Smooth muscle cell (in vitro differentiated cells): ENCODE measurements at regions not wholly inside any gene's neighbourhood (a gene's known extent, or its start where the extent isn't known, plus 50 kb on each side); places are given as distances from the start of the nearest gene placed in this dataset.

Experiments used
- DNase-seq: peaks from one replicate; lab custom pipeline; 2025; ENCODE audit not compliant: unreplicated experiment; lab: John Stamatoyannopoulos, UW
- H2AFZ ChIP-seq: fragments of 200-600 bp; sonication (generic); 2 replicates; pipeline ENCODE4 v1.6.0; 2016; ENCODE audit warnings: antibody characterized with exemption, low read depth, mild to moderate bottlenecking
- H3F3A ChIP-seq: fragments of 200-600 bp; sonication (generic); 2 replicates; pipeline ENCODE4 v1.6.0; 2017; ENCODE audit warnings: antibody characterized with exemption, low read depth
- H3K27ac ChIP-seq: fragments of 200-600 bp; sonication (generic); 2 replicates; pipeline ENCODE4 v1.5.1; 2016; ENCODE audit warnings: low read depth, mild to moderate bottlenecking
- H3K27me3 ChIP-seq: fragments of 200-600 bp; sonication (generic); 2 replicates; pipeline ENCODE4 v1.6.1; 2016; ENCODE audit warnings: low read depth, mild to moderate bottlenecking
- H3K36me3 ChIP-seq: fragments of 200-600 bp; sonication (generic); 2 replicates; pipeline ENCODE4 v1.5.1; 2016; ENCODE audit warnings: low read depth
- H3K4me1 ChIP-seq: fragments of 200-600 bp; sonication (generic); 2 replicates; pipeline ENCODE4 v1.5.1; 2016; ENCODE audit warnings: low read depth
- H3K4me2 ChIP-seq: fragments of 200-600 bp; sonication (generic); 2 replicates; pipeline ENCODE4 v1.6.0; 2016; ENCODE audit warnings: mild to moderate bottlenecking
- H3K4me3 ChIP-seq: fragments of 200-600 bp; sonication (generic); 2 replicates; pipeline ENCODE4 v1.5.1; 2016; ENCODE audit warnings: mild to moderate bottlenecking
- H3K79me2 ChIP-seq: fragments of 200-600 bp; sonication (generic); 2 replicates; pipeline ENCODE4 v1.6.0; 2016; ENCODE audit warnings: low read depth, mild to moderate bottlenecking
- H3K9ac ChIP-seq: fragments of 200-600 bp; sonication (generic); 2 replicates; pipeline ENCODE4 v1.6.0; 2016; ENCODE audit warnings: low read depth
- H3K9me3 ChIP-seq: fragments of 200-600 bp; sonication (generic); replicated peaks from 2 replicates; pipeline ENCODE4 v1.5.1; 2016; ENCODE audit warnings: low read depth
- H4K20me1 ChIP-seq: fragments of 200-600 bp; sonication (generic); 2 replicates; pipeline ENCODE4 v1.6.0; 2016; ENCODE audit warnings: low read depth
- WGBS: methylation state at CpG from one replicate; pipeline ENCODE4 v1.1.7; 2016; ENCODE audit warnings: low lambda C conversion rate; 5-methylcytosine and 5-hydroxymethylcytosine counted together
- TF ChIP-seq, protein P1 (sequence below): fragments of 200-600 bp; sonication (generic); IDR thresholded peaks from 2 replicates; pipeline ENCODE4 v1.5.1; 2017; ENCODE audit warnings: borderline replicate concordance, mild to moderate bottlenecking, antibody characterized with exemption; ENCODE audit not compliant: insufficient read depth, poor library complexity, severe bottlenecking

DNA sequence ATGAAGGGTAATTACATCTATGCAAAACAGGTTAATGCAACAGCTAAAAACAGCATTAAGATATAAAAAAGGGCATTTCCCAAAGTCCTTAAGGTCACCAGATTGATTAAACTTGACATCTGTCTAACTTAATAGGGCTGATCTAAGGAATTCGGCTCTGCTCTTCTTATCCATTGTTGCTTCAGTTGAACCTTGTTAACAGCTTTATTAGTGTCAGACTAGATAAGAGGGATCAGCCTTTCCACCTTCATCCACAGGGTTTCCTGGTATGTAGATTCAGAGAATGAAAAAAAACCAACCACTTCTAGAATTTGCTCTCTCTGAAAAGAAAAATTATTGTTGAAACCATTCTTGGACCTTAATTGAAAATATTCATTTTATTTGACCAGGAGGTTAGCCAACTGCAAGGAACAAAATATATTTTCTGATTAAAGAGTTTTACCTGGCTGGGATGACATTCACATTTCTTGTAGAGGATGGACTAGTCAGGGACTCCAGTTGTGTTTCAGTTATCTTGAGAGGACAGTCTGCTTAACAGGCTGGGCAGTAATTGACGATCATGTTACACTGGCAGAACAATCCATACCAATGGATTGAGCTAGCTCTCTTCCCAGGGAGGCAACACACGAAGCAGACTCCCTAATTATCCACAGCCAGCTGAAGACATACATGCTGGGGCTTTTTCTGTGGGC, 357.4 kb upstream of the ACVR2A start:
- Histone ChIP-seq H3K27ac (no peak overlapping the region), H3K9me3 (no peaks in the 10 kb centered on the region), H3K36me3 (no peaks in the 10 kb centered on the region), H3F3A (no peaks in the 10 kb centered on the region), H4K20me1 (no peaks in the 10 kb centered on the region), H3K9ac (no peak overlapping the region), H3K4me1 (peaks cover 15% of the 10 kb centered on the region), H3K4me3 (no peak overlapping the region), H3K27me3 (peaks cover 14% of the 10 kb centered on the region), H3K4me2 (no peak overlapping the region), H2AFZ (no peak overlapping the region), H3K79me2 (no peaks in the 10 kb centered on the region)
- TF ChIP-seq, protein P1, sequence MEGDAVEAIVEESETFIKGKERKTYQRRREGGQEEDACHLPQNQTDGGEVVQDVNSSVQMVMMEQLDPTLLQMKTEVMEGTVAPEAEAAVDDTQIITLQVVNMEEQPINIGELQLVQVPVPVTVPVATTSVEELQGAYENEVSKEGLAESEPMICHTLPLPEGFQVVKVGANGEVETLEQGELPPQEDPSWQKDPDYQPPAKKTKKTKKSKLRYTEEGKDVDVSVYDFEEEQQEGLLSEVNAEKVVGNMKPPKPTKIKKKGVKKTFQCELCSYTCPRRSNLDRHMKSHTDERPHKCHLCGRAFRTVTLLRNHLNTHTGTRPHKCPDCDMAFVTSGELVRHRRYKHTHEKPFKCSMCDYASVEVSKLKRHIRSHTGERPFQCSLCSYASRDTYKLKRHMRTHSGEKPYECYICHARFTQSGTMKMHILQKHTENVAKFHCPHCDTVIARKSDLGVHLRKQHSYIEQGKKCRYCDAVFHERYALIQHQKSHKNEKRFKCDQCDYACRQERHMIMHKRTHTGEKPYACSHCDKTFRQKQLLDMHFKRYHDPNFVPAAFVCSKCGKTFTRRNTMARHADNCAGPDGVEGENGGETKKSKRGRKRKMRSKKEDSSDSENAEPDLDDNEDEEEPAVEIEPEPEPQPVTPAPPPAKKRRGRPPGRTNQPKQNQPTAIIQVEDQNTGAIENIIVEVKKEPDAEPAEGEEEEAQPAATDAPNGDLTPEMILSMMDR = no peak
- DNase-seq = no peak
- 12% methylated on average over 3 of the region's 3 CpGs for WGBS

GRCh38 chr2:147485210-147485851, 359.5 kb upstream of the ACVR2A start:
- no peaks in the 10 kb centered on the region for H3K36me3 ChIP-seq
- TF ChIP-seq, protein P1 = no peak
- H3K4me1 ChIP-seq = peaks cover 20% of the 10 kb centered on the region
- no peaks in the 10 kb centered on the region for H3K79me2 ChIP-seq
- H4K20me1 ChIP-seq = no peaks in the 10 kb centered on the region
- no peak overlapping the region for H3K9ac ChIP-seq
- H3K4me2 ChIP-seq = no peak overlapping the region
- H3K4me3 ChIP-seq = no peak overlapping the region
- no peak for DNase-seq
- peaks cover 8% of the 10 kb centered on the region for H3F3A ChIP-seq
- H2AFZ ChIP-seq = no peak overlapping the region
- no peaks in the 10 kb centered on the region for H3K9me3 ChIP-seq
- no peak overlapping the region for H3K27ac ChIP-seq
- H3K27me3 ChIP-seq = peaks cover 14% of the 10 kb centered on the region

- Histone ChIP-seq H3F3A (peaks cover 8% of the 10 kb centered on the region), H3K27ac (no peak overlapping the region), H4K20me1 (no peaks in the 10 kb centered on the region), H3K4me1 (peaks cover 17% of the 10 kb centered on the region), H3K9me3 (no peaks in the 10 kb centered on the region), H3K9ac (no peak overlapping the region), H3K79me2 (no peaks in the 10 kb centered on the region), H3K4me3 (no peak overlapping the region), H3K4me2 (peak overlapping the region; percentile 72), H2AFZ (no peak overlapping the region), H3K36me3 (no peaks in the 10 kb centered on the region), H3K27me3 (peaks cover 12% of the 10 kb centered on the region)
- no peak for DNase-seq
- TF ChIP-seq, protein P1 = no peak
- WGBS = 66% methylated on average over 3 of the region's 3 CpGs
These were observed 360.9 kb upstream of the ACVR2A start for GRCh38 chr2:147483911-147484310.
